GM20000 (cell line): ENCODE measurements at regions not wholly inside any gene's neighbourhood (a gene's known extent, or its start where the extent isn't known, plus 50 kb on each side); places are given as distances from the start of the nearest gene placed in this dataset.
"Not testable (repeated sequence)": the region's sequence is repeated elsewhere in the genome, so short reads cannot be mapped to it uniquely, and the experiment has no call there.

ENCODE experiments used
- DNase-seq: peaks from one replicate; pipeline ENCODE4 v3.0.0; 2012; ENCODE audit warnings: low spot score
- CTCF ChIP-seq: IDR thresholded peaks from 2 replicates; pipeline ENCODE4 v1.5.1; 2012; ENCODE audit warnings: mild to moderate bottlenecking, control low read depth; ENCODE audit errors: extremely low read depth, missing control alignments

DNA sequence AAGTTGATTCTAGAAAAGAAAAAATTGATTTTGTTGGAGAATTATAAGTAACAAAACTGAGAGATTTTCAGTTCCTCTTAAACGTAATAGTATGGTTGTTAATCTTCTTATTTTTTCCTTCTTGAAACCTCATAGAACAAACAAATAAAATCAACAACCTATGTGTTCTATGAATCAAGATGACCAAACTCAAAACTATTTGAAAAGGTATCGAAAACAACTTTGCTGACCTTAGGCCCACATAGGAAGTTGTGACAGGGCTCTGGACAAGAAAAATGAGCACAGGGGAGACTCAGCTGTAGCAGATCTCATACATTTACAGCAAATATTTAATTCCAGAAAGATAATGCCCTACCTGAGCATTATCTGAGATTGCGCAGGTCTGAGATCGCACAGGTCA is 169.4 kb upstream of the CCNH start:
- DNase-seq, result no peak
- TF ChIP-seq CTCF, result no peak

DNA sequence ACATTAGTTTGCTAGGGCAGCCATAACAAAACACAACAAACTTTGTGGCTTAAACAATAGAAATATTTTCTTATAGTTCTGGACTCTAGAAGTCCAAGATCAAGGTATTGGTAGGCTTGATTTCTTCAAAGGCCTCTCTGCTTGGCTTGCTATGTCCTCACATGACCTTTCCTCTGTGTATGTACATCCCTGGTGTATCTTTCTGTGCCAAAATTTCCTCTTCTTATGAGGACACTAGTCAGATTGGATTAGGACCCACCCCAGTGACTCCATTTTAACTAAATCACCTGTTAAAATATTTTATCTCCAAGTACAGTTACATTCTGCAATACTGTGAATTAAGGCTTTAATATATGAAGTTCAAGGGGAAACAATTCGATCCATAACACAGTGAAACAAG is 168.9 kb upstream of the CCNH start:
- no peak for DNase-seq
- TF ChIP-seq CTCF, result no peak

- TF ChIP-seq CTCF, result no peak
- DNase-seq, result no peak
These were observed 166.9 kb upstream of the CCNH start for GRCh38 chr5:87579678-87580077.

DNA sequence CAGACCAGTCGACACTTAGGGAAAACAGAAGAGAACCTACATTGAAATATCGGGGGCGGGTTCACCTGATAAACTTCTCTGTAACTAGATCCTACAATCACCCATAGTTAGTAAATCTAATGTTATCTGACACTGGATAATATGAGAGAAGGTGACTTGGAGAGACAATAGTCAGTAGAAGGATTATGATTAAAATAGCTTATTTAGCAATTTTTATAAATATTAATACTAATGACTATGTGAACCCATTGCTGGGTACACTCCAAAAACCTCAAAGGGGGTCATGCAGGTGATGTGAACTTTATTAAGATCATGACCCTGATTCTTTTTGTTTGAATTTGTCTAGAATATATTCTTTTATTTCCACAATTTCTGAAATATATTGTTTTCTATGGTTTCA is 164.1 kb upstream of the CCNH start:
- no peak for TF ChIP-seq CTCF

DNA sequence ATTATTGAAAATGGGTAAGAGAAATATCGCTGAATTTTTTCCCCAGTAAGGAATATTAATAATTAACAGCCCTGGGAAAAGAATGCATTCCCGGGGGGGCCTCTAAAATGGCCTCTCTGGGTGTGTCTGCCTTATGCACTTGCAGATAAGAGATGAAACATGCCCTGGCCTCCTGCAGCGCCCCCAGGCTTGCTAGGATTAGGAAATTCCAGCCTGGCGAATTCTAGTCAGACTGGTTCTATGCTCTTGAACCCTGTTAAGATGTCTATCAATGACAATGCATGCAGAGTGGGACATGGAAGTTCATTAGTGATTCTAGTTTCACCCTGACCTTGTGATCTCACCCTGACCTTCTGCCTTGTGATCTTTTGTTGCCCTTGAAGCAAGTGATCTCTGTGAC is 163.6 kb upstream of the CCNH start:
- DNase-seq, result not testable (repeated sequence)

More for the DNA sequence above, 164.1 kb upstream of the CCNH start:
- no peak for DNase-seq

DNA sequence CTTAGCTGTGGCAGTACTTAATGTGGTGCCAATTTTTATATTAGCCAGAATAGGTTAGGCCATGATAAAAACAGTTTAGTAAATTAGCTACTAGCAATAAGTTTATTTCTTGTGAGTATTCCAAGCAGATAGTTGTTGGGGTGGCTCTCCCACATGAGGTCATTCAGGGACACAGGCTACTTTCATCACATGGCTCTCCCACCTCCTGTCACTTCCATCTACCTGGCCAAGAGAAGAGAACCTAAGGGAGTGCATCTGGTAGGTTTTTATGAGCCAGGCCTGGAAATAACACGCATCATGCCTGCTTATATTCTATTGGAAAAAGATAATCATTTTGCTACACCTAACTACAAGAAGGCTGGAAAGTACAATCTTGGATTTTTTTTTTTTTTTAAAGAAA is 161.4 kb upstream of the CCNH start:
- no peak for DNase-seq
- no peak for TF ChIP-seq CTCF

DNA sequence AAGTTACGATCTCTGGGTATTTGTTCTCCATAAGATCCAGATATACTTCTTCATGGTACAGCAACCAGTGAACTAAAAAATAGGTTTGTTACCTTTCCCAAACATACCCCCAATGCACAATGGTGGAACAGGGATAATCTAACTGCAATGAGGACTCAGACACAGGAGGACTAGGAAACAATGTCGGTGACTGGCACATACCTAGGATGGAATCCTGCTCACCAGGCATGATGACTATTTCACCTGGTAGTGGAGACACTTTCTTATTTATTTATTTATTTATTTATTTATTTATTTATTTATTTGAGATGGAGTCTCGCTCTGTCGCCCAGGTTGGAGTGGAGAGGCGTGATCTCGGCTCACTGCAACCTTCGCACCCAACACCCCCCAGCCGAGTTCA is 159.9 kb upstream of the CCNH start:
- no peak for DNase-seq
- TF ChIP-seq CTCF, result no peak

- DNase-seq, result peak; percentile 8
- no peak for TF ChIP-seq CTCF
These were observed 159.4 kb upstream of the CCNH start for GRCh38 chr5:87572090-87572489.
